Right lobe of liver (tissue), 4 donors: ENCODE measurements at regions not wholly inside any gene's neighbourhood (a gene's known extent, or its start where the extent isn't known, plus 50 kb on each side); places are given as distances from the start of the nearest gene placed in this dataset.

Experiments used
- POLR2A ChIP-seq: fragments of 450-650 bp; IDR thresholded peaks from one replicate; pipeline ENCODE4 v1.6.1; 2017; ENCODE audit warnings: antibody characterized with exemption, mild to moderate bottlenecking
- TF ChIP-seq, protein P1 (sequence below), 4 donors: fragments of 200-600 bp in 3 of 4; fragments of 450-650 bp in 1 of 4; IDR thresholded peaks; one replicate each; pipeline versions ENCODE4 v1.5.1 to v1.8.0; 2016 to 2022; ENCODE audit warnings: antibody characterized with exemption in 4 of 4, mild to moderate bottlenecking in 2 of 4
- donor health status: DM: no; HTN: no; CAD: no.
- donor health status: DM: no; HTN: no; CAD: no.
- donor health status: DM: no; HTN: yes; CAD: no.

- TF ChIP-seq, protein P1, sequence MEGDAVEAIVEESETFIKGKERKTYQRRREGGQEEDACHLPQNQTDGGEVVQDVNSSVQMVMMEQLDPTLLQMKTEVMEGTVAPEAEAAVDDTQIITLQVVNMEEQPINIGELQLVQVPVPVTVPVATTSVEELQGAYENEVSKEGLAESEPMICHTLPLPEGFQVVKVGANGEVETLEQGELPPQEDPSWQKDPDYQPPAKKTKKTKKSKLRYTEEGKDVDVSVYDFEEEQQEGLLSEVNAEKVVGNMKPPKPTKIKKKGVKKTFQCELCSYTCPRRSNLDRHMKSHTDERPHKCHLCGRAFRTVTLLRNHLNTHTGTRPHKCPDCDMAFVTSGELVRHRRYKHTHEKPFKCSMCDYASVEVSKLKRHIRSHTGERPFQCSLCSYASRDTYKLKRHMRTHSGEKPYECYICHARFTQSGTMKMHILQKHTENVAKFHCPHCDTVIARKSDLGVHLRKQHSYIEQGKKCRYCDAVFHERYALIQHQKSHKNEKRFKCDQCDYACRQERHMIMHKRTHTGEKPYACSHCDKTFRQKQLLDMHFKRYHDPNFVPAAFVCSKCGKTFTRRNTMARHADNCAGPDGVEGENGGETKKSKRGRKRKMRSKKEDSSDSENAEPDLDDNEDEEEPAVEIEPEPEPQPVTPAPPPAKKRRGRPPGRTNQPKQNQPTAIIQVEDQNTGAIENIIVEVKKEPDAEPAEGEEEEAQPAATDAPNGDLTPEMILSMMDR (IDR thresholded peaks at IDR 0.05), result no peak
- TF ChIP-seq POLR2A, result no peak
Measured at GRCh38 chr3:187994221-187995042, 159.5 kb upstream of the LPP start.
